GM20000 (cell line): ENCODE measurements at regions not wholly inside any gene's neighbourhood (a gene's known extent, or its start where the extent isn't known, plus 50 kb on each side); places are given as distances from the start of the nearest gene placed in this dataset.

Experiments used
- DNase-seq: peaks from one replicate; pipeline ENCODE4 v3.0.0; 2012; ENCODE audit warnings: low spot score
- TF ChIP-seq, protein P1 (sequence below): IDR thresholded peaks from 2 replicates; pipeline ENCODE4 v1.5.1; 2012; ENCODE audit warnings: mild to moderate bottlenecking, control low read depth; ENCODE audit errors: extremely low read depth, missing control alignments

DNA sequence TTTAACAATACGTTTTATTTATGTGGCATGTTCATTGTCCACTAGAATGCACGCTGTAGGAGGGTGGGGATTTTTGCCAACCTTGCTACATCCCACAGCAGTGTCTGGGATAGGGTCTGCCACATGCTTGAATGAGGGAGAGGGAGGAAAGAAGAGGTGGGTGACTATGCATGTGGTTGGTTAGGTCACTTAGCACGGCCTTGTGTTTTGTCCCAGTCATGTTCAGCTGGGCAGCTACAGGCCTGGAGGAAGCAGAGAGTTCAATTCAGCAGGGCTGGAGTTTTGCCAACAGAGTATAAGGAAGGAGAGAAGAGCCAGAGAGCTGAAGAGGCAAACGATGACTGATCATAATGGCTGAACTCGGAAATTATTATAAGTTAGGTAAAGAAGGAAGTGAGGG is 268.4 kb upstream of the NSMCE3 start:
- TF ChIP-seq, protein P1, sequence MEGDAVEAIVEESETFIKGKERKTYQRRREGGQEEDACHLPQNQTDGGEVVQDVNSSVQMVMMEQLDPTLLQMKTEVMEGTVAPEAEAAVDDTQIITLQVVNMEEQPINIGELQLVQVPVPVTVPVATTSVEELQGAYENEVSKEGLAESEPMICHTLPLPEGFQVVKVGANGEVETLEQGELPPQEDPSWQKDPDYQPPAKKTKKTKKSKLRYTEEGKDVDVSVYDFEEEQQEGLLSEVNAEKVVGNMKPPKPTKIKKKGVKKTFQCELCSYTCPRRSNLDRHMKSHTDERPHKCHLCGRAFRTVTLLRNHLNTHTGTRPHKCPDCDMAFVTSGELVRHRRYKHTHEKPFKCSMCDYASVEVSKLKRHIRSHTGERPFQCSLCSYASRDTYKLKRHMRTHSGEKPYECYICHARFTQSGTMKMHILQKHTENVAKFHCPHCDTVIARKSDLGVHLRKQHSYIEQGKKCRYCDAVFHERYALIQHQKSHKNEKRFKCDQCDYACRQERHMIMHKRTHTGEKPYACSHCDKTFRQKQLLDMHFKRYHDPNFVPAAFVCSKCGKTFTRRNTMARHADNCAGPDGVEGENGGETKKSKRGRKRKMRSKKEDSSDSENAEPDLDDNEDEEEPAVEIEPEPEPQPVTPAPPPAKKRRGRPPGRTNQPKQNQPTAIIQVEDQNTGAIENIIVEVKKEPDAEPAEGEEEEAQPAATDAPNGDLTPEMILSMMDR: no peak
- DNase-seq: no peak

DNA sequence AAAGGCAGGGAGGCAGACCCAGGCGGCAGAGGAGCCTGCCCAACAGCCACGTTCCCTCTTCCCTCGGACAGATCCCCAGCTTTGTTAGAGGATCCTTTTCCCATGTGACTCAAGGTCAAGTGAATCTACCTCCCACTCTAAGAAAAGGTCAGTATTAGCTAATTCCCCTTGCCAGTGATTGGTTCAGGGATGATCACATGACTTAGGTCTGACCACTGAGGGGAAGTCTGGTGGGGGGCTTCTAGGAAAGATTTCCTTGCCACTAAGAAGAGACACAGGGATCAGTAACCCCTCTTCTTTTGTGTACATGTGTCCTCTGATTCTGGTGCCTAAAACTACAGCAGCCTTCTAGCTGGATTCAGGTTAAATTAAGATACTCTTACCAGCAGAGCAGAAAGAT is 266.3 kb upstream of the NSMCE3 start:
- TF ChIP-seq, protein P1: no peak
- no peak for DNase-seq

DNA sequence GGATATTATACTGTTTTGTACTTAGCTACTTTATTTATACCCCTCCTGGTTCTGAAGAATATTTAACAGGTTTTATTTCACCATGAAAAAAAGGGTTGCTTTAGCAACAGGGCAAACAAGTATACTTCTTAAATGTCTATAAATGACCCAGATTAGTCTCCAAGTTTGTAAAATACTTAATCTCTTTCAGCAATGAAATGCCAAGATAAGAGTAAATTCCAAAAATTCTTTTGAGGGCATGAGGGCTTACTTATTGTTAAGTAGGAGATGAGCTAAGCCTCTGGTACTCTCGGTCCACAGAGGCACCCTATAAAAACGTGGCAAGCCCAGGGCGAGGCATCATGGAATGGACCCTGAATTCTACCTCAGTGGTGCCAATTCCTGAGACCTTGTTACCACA is 264.8 kb upstream of the NSMCE3 start:
- TF ChIP-seq, protein P1: no peak
- DNase-seq: no peak

DNA sequence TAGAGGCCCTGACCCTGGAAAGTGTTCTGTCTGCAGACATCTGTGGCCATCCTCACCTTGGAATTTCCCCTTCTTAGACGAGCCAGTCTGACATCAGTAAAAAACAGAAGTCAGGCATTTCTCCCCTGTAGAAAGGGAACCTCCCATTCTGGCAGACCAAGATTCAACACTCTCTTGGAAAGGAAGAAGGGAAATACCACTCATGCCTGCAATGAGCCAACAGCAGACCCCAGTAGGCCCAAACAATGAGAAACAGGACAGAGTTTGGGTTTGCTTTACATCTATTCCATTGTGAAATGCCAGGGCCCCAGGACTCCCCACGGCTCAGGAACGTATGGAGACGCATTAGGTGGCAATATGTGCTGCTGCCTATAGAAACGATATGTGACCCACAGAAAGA is 264.0 kb upstream of the NSMCE3 start:
- TF ChIP-seq, protein P1: no peak
- DNase-seq: no peak

DNA sequence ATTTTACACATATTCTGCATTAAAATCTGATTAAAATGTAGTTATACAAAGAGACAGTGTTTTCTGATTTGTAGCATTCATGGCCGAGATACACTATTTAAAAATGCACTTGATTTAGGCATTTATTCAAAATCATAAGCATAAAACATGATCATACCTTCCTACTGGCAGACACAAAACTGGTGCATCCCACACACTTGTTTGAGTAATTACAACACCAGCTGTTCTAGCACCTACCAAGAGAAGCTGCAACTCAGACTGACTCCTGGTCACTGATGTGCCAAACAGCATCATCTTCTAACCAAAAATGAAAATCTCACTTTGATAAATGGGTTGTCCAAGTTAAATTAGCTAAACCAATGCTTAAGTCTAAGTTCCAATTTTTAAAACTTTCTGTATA is 262.7 kb upstream of the NSMCE3 start:
- no peak for DNase-seq
- TF ChIP-seq, protein P1: no peak

DNA sequence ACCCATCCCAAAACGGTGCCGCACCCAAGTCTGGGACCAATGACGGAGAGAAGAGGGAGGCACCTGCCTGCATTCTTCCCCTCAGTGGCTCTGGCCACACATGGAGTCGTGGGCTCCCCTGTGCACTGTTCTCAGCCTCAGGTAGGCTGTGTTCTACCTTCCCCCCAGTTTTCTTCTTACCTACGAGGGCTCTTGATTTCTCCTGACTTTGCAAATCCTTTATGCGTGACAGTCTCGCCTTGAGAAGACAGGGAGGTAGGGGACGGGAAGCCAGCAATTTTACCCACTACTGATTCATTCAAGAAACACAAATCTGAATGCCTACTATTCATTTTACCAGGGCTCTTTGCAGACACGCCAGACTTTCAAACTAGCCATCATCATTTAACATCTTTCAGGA is 261.3 kb upstream of the NSMCE3 start:
- TF ChIP-seq, protein P1: no peak
- DNase-seq: no peak

GRCh38 chr15:29529043-29529442 is 259.4 kb upstream of the NSMCE3 start:
- TF ChIP-seq, protein P1: no peak
- DNase-seq: no peak

- no peak for DNase-seq
- TF ChIP-seq, protein P1: no peak
These were observed 258.7 kb upstream of the NSMCE3 start for GRCh38 chr15:29528276-29528675.
